Skeletal muscle satellite cell (primary cell): ENCODE measurements at regions not wholly inside any gene's neighbourhood (a gene's known extent, or its start where the extent isn't known, plus 50 kb on each side); places are given as distances from the start of the nearest gene placed in this dataset.
A peak's percentile ranks its signal among the peaks of the same experiment; 100 is the strongest.

Source experiments
- H3K27me3 ChIP-seq: 2 replicates; pipeline ENCODE4 v1.7.0; 2013; ENCODE audit warnings: low read length; ENCODE audit not compliant: control insufficient read depth, insufficient read depth
- H3K36me3 ChIP-seq: 2 replicates; pipeline ENCODE4 v1.7.0; 2013; ENCODE audit warnings: mild to moderate bottlenecking, control low read depth, low read length; ENCODE audit not compliant: insufficient read depth
- H3K4me1 ChIP-seq: 2 replicates; pipeline ENCODE4 v1.7.0; 2013; ENCODE audit warnings: low read length; ENCODE audit not compliant: control insufficient read depth, insufficient read depth
- H3K4me2 ChIP-seq: 2 replicates; pipeline ENCODE4 v1.7.0; 2013; ENCODE audit warnings: mild to moderate bottlenecking, low read length
- H3K4me3 ChIP-seq: 2 replicates; pipeline ENCODE4 v1.7.0; 2013; ENCODE audit warnings: low read length
- H3K9ac ChIP-seq: 2 replicates; pipeline ENCODE4 v1.7.0; 2013; ENCODE audit warnings: mild to moderate bottlenecking, low read depth, low read length, moderate library complexity
- H3K9me3 ChIP-seq: replicated peaks from 2 replicates; pipeline ENCODE4 v1.7.0; 2013; ENCODE audit warnings: mild to moderate bottlenecking, control low read depth, low read length

- no peaks in the 10 kb centered on the region for H3K9me3 ChIP-seq
- no peaks in the 10 kb centered on the region for H3K36me3 ChIP-seq
These were observed 612.5 kb downstream of the PRELID2 start for GRCh38 chr5:145222622-145223021.

GRCh38 chr5:145221416-145221815, 613.7 kb downstream of the PRELID2 start:
- no peaks in the 10 kb centered on the region for H3K36me3 ChIP-seq
- H3K4me3 ChIP-seq, result no peak overlapping the region
- no peak overlapping the region for H3K4me2 ChIP-seq
- no peaks in the 10 kb centered on the region for H3K9me3 ChIP-seq
- H3K27me3 ChIP-seq, result no peaks in the 10 kb centered on the region
- no peaks in the 10 kb centered on the region for H3K4me1 ChIP-seq
- H3K9ac ChIP-seq, result no peak overlapping the region

More at GRCh38 chr5:145222622-145223021, 612.5 kb downstream of the PRELID2 start:
- Histone ChIP-seq H3K4me3 (no peak overlapping the region), H3K9ac (no peak overlapping the region), H3K4me2 (no peak overlapping the region), H3K27me3 (no peaks in the 10 kb centered on the region), H3K4me1 (no peaks in the 10 kb centered on the region)

GRCh38 chr5:145220481-145220880, 614.7 kb downstream of the PRELID2 start:
- H3K4me2 ChIP-seq, result no peak overlapping the region
- H3K9me3 ChIP-seq, result no peaks in the 10 kb centered on the region
- no peak overlapping the region for H3K9ac ChIP-seq
- H3K4me1 ChIP-seq, result no peaks in the 10 kb centered on the region
- H3K36me3 ChIP-seq, result no peaks in the 10 kb centered on the region
- no peaks in the 10 kb centered on the region for H3K27me3 ChIP-seq
- H3K4me3 ChIP-seq, result no peak overlapping the region

GRCh38 chr5:145218982-145219381, 616.2 kb downstream of the PRELID2 start:
- Histone ChIP-seq H3K9me3 (no peaks in the 10 kb centered on the region), H3K9ac (no peak overlapping the region), H3K27me3 (no peaks in the 10 kb centered on the region), H3K4me1 (no peaks in the 10 kb centered on the region), H3K36me3 (no peaks in the 10 kb centered on the region), H3K4me3 (no peak overlapping the region), H3K4me2 (no peak overlapping the region)

- Histone ChIP-seq H3K9me3 (no peaks in the 10 kb centered on the region), H3K9ac (no peak overlapping the region), H3K36me3 (no peaks in the 10 kb centered on the region), H3K4me3 (no peak overlapping the region), H3K4me1 (no peaks in the 10 kb centered on the region), H3K27me3 (no peaks in the 10 kb centered on the region), H3K4me2 (no peak overlapping the region)
These were observed 617.1 kb downstream of the PRELID2 start for GRCh38 chr5:145218019-145218418.

GRCh38 chr5:145210020-145210419, 625.1 kb downstream of the PRELID2 start:
- Histone ChIP-seq H3K4me2 (no peak overlapping the region), H3K36me3 (no peaks in the 10 kb centered on the region), H3K27me3 (no peaks in the 10 kb centered on the region), H3K9me3 (no peaks in the 10 kb centered on the region), H3K4me3 (no peak overlapping the region), H3K4me1 (peaks cover 12% of the 10 kb centered on the region), H3K9ac (no peak overlapping the region)

- Histone ChIP-seq H3K9ac (no peak overlapping the region), H3K27me3 (no peaks in the 10 kb centered on the region), H3K4me1 (peaks cover 14% of the 10 kb centered on the region)
These were observed 629.6 kb downstream of the PRELID2 start for GRCh38 chr5:145205546-145205945.

GRCh38 chr5:145204743-145205142, 630.4 kb downstream of the PRELID2 start:
- no peaks in the 10 kb centered on the region for H3K27me3 ChIP-seq
- H3K9ac ChIP-seq, result no peak overlapping the region
- H3K4me2 ChIP-seq, result no peak overlapping the region
- H3K9me3 ChIP-seq, result no peaks in the 10 kb centered on the region
- H3K36me3 ChIP-seq, result no peaks in the 10 kb centered on the region
- no peak overlapping the region for H3K4me3 ChIP-seq
- H3K4me1 ChIP-seq, result peaks cover 14% of the 10 kb centered on the region

More at GRCh38 chr5:145205546-145205945, 629.6 kb downstream of the PRELID2 start:
- Histone ChIP-seq H3K36me3 (no peaks in the 10 kb centered on the region), H3K4me2 (peak overlapping the region; percentile 28), H3K9me3 (no peaks in the 10 kb centered on the region), H3K4me3 (no peak overlapping the region)

- H3K4me1 ChIP-seq, result peaks cover 14% of the 10 kb centered on the region
- no peaks in the 10 kb centered on the region for H3K27me3 ChIP-seq
- H3K9ac ChIP-seq, result no peak overlapping the region
- no peaks in the 10 kb centered on the region for H3K36me3 ChIP-seq
- H3K4me2 ChIP-seq, result no peak overlapping the region
- no peak overlapping the region for H3K4me3 ChIP-seq
- H3K9me3 ChIP-seq, result no peaks in the 10 kb centered on the region
These were observed 631.9 kb downstream of the PRELID2 start for GRCh38 chr5:145203193-145203592.

- Histone ChIP-seq H3K27me3 (no peaks in the 10 kb centered on the region), H3K9ac (no peak overlapping the region), H3K36me3 (no peaks in the 10 kb centered on the region), H3K4me3 (no peak overlapping the region), H3K4me1 (no peaks in the 10 kb centered on the region), H3K4me2 (no peak overlapping the region), H3K9me3 (no peaks in the 10 kb centered on the region)
These were observed 636.4 kb downstream of the PRELID2 start for GRCh38 chr5:145198525-145199260.

- Histone ChIP-seq H3K36me3 (no peaks in the 10 kb centered on the region), H3K4me3 (no peak overlapping the region), H3K4me1 (no peaks in the 10 kb centered on the region), H3K9ac (no peak overlapping the region), H3K4me2 (no peak overlapping the region), H3K27me3 (no peaks in the 10 kb centered on the region), H3K9me3 (no peaks in the 10 kb centered on the region)
These were observed 645.4 kb downstream of the PRELID2 start for GRCh38 chr5:145189746-145190145.

GRCh38 chr5:145180371-145180770, 654.8 kb downstream of the PRELID2 start:
- Histone ChIP-seq H3K9me3 (no peaks in the 10 kb centered on the region), H3K4me2 (no peak overlapping the region), H3K36me3 (no peaks in the 10 kb centered on the region), H3K4me3 (no peak overlapping the region), H3K27me3 (no peaks in the 10 kb centered on the region), H3K9ac (no peak overlapping the region), H3K4me1 (no peaks in the 10 kb centered on the region)
